NCI-H1436 treated with DMSO at 0.1 percent for 48 hours (cell line): ENCODE measurements at regions not wholly inside any gene's neighbourhood (a gene's known extent, or its start where the extent isn't known, plus 50 kb on each side); places are given as distances from the start of the nearest gene placed in this dataset.
"Not testable (repeated sequence)": the region's sequence is repeated elsewhere in the genome, so short reads cannot be mapped to it uniquely, and the experiment has no call there.

Source experiments
- DNase-seq: peaks from one replicate; lab custom pipeline; 2025; lab: John Stamatoyannopoulos, UW

DNA sequence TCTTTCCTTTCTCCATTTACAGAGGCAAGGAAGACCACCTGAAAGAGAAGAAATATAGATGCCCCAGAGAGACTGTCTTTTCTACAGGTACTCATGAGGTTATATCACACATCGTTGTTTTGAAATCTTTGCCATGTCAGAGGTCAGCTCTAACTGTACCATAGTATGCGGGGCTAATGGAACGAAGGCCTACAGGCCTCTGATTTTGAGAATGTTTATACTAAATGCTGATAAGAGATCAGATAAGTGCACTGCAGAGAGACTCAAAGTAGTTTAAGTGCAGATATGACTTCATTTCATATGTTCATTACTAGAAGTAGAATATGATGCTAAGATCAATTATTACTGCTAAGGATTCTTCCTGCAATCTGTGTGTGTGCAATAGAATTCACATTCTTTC, 1005.0 kb downstream of the GALC start:
- DNase-seq, result no peak

DNA sequence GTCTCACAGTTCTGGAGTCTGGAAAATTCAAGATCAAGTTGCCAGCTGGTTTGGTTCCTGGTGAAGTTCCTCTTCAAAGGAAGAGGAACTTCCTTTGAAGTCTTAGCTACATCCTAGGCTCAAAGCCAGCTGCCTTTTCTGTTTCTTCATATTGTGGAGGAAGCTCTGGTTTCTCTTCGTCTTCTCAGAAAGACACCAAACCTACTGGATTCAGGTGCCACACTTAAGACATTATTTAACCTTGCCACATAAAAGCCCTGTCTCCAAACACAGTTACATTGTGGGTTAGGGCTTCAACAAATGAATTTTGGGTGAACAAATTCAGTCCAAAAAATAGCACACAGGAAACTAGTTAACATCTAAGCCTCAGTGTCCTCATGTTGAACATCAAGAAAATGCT, 1019.8 kb downstream of the GALC start:
- no peak for DNase-seq

DNA sequence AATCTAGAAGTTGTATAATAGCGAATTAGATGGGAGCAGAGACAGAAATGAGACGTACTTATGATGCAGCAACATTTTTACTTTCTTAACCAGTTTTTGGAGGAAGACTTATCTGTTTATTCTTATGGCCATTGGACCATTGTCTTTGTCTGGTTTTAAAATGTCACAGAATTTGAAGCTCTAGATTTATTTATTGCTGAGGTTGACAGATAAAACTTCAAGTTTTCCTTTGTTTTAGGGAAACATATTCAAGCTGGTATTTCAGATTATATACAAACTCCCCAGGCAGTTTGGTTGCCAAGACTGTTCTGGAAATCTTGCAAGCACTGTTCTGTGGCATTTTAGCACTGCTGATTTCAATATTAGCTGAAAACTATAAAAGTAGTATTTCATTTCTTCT, 1021.7 kb downstream of the GALC start:
- no peak for DNase-seq

DNA sequence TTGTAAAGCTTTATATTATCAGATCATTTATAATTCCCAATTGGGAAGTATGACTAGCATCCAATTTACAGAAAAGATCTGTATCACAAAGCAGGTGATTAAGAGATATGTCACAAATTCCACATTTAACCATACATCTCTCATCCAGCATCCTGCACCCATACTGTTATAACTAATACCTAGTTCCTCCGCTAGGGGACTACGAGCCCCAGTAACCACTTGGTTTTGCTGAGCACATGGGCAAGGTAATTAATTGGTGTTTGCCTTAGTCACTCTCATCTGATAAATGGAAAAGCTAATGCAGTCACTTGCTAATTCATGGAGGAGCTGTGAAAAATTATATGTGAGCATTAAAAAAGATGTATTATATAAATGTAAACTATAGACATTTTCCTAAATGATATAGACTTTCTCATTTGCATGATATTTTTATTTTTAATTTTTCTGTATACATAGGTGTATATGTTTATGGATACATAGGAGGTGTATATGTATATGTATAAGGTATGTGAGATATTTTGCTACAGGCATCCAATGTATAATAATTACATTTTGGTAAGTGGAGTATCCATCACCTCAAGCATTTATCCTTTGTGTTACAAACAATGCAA, 1031.8 kb downstream of the GALC start:
- DNase-seq, result no peak

DNA sequence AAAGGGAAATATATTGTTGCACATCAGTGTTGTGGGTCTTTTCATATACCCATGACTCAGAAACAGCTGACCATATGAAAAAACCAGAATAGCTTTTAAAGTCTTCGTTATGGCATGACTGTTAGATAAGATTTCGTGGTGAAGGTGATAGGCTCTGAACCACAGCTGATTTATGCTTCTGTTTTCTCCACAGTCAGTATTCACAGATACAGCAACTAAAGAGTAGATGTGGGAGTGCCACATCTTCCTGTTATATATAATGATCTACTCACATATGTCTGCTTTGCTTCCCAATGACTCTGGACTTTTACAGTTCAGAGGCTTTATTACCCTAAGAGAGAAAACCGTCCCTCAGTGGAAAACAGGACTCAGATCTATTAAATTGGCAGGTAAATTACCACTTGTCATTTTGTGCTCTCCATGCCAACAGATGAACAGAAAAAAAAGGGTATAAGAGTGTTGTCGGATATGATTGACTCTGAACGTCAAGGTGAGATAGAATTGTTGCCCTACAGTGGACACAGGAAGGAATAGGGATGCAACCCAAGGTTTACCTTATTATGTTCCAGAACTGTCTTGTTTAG, 1037.1 kb downstream of the GALC start:
- DNase-seq, result no peak

DNA sequence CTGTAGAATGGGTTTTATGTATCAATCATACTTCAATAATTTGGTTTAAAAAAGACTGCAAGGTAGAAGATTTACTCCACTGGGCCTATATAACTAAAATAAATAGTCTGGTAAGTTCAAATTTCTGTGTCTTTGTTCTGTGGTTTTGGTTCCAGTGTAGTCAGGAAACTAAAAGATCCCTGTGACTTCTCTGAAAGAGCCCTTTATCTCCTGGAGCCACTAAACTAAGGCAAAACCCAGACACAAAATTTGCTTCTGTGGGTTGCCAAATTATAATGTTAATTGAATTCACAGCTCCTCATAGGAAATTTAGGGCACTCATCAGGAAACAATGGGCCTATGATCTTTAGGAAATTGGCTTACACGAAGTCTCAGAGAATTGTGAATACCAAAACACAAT, 1038.4 kb downstream of the GALC start:
- DNase-seq, result no peak

DNA sequence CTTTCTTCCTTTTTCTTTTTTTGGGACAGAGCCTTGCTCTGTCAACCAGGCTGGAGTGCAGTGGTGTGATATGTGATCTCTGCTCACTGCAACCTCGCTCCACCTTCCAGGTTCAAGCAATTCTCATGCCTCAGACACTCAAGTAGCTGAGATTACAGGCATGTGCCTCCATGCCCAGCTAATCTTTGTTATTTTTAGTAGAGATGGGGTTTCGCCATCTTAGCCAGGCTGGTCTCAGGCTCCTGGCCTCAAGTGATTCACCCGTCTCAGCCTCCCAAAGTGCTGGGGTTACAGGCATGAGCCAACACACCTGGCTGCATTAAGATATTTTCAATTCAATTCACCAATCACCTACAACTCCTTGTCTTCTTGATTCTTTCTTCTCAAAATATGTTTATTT, 1046.5 kb downstream of the GALC start:
- DNase-seq, result no peak

DNA sequence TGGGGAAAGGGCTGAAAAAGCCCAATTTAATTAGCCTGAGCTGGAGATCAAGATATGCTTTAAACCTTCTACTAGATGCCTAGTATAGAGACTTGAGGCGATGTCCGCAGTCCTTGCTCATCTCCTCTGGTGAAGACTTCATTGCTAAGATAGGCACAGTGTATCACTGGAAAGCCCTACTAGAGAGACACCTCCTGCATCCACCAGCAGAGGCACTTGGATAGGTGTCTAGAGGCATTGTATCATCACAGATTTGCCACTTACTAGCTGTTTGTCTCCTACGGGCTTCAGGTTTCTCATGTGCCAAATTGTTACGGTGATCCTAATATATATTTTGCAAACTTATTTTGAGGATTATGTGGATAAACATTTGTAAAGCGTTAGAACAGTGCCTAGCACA, 1048.5 kb downstream of the GALC start:
- no peak for DNase-seq

DNA sequence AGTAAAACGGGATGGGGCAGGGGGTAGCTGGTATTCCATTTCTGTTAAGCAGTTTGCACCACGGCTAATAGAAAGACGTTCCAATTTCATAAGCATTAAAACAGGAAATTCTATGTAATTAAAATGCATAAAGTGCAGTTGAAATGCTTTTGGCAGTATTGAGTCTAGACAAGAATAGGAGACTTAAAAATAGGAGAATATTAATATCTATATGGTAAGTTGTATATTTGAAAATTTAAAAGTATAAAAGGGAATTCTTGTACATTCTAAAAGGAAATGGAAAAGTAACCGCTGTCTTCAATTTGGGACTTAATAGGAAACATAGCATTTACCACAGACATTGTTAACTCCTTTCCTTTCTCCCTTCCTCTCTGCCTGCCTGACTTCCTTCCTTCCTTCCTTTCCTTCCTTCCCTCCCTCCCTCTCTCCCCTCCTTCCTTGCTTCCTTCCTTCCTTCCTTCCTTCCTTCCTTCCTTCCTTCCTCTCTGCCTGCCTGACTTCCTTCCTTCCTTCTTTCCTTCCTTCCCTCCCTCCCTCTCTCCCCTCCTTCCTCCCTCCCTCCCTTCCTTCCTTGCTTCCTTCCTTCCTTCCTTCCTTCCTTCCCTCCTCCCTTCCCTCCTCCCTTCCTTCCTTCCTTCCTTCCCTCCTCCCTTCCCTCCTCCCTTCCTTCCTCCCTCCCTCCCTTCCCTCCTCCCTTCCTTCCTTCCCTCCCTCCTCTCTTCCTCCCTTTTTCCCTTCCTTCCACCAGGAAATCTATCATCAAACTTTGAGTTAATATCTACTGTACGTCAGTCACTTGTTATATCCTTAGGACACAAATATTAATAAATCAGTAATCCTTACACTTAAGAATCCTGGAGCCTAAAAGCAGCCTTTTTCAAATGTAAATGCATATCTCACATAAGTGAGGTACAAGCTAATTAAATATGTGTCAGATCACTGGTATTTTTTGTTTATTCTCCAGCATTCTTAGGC, 1049.3 kb downstream of the GALC start:
- DNase-seq, result no peak

DNA sequence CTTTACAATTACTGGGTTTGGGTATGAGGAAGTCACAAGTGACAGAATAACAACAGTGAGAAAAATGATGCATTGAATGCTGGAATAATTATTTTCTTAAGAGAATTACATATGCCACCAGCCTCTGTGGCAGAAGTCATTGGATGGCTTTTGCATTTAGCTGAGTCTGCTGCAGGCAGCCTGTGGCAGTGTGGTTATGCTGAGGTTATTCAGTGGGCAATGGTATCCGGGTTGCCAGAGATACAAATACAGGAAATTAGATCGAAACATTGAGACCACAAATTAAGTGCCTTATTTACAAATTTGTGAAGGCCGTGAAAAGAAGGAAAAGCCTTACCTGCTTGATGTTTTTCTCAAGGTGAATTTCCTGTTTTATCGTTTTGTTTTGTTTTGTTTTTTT, 1050.0 kb downstream of the GALC start:
- DNase-seq, result no peak

DNA sequence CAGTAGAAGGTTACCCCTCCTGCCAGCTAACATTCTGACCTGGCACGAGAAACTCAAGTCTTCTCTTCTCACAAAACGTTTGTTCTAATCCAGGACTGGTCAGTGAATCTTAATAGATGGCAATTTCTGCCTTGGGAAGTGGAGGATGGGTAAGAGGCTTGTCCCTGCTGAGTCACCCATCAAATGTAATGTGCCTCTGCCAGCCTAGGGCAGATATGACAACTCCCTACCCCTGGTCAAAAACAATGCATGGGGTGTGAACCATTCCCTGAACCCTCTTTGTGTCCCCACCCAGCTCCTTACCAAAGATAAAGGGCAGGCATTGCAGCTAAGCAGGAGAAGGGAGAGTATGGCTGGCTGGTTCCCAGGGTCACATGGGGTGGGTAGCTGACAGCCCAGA, 1052.9 kb downstream of the GALC start:
- no peak for DNase-seq

DNA sequence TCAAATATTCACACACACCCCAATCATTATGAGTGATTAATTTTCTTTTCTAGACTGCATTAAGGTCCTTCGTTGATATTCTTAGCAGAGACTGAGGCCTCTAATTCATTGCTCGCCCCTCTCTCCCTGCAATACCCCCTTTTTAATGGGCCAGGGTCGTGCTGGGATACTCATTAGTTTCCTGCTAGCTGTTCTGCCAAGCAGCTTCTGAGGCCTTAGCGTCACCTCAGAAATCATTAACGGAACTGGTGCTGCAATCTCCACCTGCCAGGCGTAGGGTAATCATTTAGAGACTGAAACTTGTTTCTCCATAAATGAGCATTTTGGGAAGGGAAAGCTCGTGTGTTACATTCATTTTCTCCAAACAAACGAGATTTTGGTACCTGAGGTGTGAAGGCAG, 1054.7 kb downstream of the GALC start:
- no peak for DNase-seq

DNA sequence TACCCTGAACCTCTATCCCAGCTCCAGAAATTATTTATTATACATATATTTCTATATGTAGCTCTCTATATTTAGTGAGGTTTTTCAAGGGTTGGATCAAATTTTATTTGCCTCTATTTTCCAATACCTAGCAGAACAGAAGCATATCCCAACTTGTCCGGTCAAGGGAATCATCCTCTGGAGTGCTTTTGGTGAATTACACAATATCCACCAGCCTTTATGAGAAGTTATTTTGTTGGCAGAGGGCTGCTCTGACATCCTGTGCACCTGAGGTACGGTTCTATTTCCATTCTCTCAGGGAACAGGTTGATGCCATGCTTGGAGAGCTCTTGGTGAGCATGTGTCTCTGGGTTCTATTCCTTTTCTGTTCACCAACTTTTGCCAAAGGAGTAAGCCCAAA, 1056.4 kb downstream of the GALC start:
- no peak for DNase-seq

DNA sequence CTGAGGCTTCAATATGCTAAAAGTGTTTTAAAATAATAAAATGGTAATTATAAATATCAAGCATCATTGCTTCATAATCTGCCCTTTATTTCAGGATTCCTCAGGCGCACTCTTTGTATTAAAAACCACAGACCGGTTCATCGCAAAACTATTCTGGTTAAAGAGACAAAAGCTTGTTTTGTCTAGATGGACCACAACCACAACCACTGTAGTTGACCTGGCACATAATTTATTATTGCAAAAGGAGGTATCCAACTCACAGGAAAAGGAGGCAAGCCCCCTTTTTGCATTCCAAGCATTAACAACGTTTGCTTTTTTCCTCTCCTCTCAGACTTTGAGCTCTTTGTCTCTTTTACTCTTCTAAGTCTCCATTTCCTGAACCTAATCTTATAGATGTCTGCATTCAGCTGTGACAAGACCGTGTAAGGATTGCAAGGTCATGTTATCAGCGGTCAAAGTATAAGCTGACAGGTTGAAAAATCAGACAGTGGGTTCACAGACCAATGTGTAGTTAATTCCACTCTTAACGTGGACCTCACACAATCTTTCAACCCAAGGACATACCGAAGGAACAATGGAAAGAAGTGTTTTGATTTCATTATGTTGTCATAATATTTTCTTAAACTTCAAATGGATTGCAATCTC, 1057.6 kb downstream of the GALC start:
- no peak for DNase-seq

DNA sequence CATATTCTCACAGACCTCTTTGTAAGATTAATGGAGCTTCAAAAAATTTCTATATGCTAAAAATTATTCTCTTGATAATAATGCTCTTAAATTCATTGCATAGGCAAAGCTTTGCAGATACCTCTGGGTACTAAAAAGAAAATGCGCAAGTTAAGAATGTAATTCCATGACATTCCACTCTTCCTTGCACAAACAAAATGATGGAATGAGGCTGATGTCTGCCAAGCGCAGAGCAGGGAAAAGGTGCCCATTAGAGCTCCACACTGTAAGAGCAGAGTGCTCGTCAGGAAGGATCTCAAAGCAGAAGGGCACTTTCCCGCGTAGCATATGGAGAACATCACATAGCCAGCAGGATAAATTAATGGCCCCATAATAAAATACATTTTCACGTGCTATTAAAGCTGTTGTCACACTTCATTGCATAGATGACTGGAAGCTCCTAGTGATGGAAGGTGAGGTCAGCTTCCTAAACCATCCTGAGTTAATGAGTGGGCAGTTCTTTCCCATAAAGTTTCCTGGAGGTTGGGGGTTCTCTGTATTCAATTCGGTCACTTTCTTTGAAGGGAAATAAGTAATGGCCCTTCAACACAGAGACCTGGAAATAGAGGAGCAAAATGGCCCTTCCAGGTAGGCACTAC, 1058.9 kb downstream of the GALC start:
- DNase-seq, result no peak

DNA sequence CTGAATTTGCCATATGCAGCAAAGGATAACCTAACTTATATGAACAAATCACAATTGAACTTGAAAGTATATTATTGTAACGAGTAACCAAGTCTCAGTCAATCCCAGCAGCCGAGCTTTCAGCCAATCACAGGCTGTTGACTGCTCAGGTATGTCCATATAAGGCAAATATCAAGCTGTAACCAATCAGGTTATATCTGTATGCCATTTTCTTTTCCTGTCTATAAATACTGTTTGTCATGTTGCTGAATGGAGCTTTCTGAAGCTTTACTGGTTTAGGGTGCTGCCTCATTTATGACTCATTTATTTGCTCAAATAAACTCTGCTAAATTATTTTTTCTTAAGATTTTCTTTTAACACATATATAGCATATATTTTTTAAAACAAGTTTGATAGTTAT, 1059.5 kb downstream of the GALC start:
- no peak for DNase-seq

DNA sequence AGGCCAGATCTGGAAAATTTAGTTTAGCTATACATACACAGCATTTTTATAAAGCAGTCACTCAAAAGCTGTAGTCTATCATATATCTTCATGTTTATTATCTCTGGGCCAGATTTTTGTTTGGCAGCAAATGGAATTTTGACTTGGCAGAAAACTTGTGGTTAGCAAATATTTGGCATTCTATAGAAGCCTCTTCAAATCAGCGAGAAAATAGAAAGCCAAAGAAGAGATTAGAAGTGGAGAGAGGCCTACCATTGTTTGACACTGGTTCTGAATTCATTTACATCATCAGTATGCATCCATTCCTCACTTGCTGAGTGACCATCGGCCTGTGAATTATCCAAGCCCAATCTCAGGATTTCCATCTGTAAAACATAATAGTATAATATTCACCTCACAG, 1077.6 kb downstream of the GALC start:
- DNase-seq, result no peak

DNA sequence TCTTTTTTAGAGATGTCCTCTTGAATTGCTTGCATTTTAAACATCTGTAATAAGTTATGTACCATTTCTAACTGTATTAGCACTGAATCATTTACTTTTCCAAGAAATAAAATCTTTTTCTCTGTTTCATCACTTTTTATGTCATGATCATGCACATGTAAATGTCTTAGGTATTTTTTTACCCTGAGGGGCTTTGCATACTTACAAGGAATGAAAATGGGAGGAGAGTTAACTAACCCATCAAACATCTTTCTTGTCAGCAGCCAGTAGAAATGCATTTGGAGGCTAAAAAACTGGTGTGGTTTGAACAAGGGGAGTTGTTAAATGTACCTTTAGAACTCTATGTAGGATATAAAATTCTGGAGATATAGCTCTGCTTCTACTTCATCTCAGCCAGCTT, 1080.3 kb downstream of the GALC start:
- no peak for DNase-seq

DNA sequence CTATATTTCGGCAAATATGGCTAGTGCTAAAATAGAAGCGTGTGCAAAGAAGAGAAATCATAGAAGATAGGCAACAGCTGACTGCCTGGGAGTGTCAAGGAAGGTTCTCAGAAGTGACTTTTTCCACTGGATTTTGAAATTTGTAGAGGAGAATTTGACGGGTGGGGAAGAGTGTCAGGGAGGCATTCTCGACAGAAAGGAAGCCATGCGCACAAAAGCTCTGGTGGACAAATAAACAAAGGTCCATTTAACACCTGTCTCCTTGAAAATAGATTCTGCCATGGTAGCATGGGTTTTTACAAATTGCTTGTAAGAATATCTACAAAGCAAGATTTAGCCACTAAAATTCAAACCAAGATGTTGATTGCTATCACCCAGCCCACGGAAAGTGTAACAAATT, 1081.5 kb downstream of the GALC start:
- DNase-seq, result no peak

DNA sequence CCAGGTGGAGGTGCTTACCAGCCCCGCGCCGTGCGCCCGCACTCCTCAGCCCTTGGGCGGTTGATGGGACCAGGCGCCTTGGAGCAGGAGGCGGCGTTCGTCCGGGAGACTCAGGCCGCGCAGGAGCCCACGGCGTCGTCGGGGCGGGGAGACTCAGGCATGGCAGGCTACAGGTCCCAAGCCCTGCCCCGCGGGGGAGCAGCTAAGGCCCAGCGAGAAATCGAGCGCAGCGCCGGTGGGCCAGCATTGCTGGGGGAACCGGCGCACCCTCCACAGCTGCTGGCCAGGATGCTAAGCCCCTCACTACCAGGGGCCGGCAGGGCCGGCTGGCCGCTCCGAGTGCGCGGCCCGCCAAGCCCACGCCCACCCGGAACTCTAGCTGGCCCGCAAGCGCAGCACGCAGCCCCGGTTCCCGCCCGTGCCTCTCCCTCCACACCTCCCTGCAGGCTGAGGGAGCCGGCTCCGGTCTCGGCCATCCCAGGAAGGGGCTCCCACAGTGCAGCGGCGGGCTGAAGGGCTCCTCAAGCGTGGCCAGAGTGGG, 1087.5 kb downstream of the GALC start:
- DNase-seq, result not testable (repeated sequence)

DNA sequence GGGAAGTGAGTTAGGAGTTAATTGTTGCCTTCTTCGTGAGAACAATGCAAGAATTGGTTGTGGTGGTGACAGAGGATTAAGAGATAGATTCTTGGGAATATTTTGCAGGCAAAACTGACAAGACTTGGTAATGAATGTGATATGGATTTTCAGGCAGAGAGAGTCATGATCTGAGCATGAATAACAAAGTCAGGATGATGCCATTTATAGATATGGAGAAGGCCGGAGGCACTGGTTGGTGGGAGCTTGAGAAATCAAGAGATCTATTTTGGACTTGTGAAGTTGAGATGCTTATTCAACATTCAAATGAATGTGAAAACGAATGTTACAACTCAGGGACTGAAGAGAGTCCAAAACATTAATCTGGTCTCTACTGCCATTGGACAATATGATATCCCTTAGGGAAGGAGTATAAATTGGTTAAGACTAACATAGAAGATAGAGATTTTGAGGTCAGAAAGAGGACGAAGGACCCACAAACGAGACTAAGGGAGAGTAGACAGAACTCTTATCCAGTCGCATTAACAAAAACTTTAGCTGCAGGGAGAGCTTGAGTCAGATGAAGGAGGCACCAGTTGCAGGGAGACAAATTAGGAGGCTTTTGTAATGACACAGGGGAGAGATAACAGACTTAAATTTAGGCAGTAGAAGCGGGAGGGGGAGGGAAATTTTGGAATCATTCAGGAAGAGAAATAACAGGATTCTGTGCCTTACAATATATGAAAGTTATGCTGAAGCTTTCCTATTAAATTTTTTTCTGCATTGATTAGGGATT, 1090.6 kb downstream of the GALC start:
- DNase-seq, result no peak
